ENCODE measurements at regions not wholly inside any gene's neighbourhood (a gene's known extent, or its start where the extent isn't known, plus 50 kb on each side); places are given as distances from the start of the nearest gene placed in this dataset.
"Not testable (repeated sequence)": the region's sequence is repeated elsewhere in the genome, so short reads cannot be mapped to it uniquely, and the experiment has no call there.

- not testable (repeated sequence) for DNase-seq
Observed at GRCh38 chr2:91498065-91498449, 2806.6 kb downstream of the RPIA start.

- DNase-seq = not testable (repeated sequence)
Observed at GRCh38 chr2:91498513-91499250, 2807.2 kb downstream of the RPIA start.

DNA sequence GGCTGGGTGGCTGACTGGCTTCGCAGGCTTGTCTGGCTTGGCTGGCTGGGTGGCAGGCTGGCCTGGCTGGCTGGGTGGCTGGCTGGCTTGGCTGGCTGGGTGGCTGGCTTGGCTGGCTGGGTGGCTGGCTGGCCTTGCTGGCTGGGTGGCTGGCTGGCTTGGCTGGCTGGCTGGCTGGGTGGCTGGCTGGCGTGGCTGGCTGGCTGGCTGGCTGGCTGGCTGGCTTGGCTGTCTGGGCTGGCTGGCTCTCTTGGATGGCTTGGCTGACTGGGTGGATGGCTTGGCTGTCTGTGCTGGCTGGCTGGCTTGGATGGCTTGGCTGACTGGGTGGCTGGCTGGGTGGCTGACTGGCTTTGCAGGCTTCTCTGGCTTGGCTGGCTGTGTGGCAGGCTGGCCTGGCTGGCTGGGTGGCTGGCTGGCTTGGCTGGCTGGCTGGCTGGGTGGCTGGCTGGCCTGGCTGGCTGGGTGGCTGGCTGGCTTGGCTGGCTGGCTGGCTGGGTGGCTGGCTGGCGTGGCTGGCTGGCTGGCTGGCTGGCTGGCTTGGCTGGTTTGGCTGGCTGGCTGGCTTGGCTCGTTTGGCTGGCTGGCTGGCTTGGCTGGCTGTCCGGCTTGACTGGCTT is 2808.1 kb downstream of the RPIA start:
- not testable (repeated sequence) for DNase-seq

GRCh38 chr2:91500246-91500977 is 2808.9 kb downstream of the RPIA start:
- not testable (repeated sequence) for DNase-seq

GRCh38 chr2:91500978-91501310 is 2809.5 kb downstream of the RPIA start:
- not testable (repeated sequence) for DNase-seq

DNA sequence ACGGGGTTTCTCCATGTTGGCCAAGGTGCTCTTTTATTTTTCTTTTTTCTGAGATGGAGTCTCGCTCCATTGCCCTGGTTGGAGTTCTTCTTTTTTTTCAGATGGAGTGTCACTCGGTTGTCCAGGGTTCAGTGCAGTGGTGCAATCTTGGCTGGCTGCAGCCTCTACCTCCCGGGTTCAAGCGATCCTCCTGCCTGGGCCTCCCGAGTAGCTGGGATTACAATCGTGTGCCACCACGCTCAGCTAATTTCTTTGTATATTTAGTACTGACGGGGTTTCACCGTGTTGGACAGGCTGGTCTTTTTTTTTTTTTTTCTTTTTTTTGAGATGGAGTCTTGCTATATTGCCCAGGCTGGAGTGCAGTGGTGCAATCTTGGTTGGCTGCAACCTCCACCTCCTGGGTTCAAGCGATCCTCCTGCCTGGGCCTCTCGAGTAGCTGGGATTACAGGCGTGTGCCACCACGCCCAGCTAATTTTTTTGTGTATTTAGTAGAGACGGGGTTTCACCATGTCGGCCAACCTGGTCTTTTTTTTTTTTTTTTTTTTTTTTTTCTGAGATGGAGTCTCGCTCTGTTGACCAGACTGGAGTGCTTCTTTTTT is 2810.1 kb downstream of the RPIA start:
- not testable (repeated sequence) for DNase-seq

- DNase-seq = not testable (repeated sequence)
Observed at GRCh38 chr2:91503572-91503958, 2812.1 kb downstream of the RPIA start.

- DNase-seq = not testable (repeated sequence)
Observed at GRCh38 chr2:91503959-91504741, 2812.7 kb downstream of the RPIA start.

DNA sequence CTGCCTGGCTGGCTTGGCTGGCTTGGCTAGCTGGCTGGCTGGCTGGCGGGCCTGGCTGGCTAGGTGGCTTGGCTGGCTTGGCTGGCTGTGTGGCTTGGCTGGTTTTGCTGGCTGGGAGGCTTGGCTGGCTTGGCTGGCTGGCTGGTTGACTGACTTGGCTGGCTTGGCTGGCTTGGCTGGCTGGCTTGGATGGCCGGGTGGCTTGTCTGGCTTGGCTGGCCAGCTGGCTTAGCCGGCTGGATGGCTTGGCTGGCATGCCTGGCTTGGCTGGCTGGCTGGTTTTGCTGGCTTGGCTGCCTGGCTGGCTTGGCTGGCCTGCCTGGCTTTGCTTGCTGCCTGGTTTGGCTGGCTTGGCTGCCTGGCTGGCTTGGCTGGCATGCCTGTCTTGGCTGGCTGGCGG is 2817.3 kb downstream of the RPIA start:
- DNase-seq = not testable (repeated sequence)

DNA sequence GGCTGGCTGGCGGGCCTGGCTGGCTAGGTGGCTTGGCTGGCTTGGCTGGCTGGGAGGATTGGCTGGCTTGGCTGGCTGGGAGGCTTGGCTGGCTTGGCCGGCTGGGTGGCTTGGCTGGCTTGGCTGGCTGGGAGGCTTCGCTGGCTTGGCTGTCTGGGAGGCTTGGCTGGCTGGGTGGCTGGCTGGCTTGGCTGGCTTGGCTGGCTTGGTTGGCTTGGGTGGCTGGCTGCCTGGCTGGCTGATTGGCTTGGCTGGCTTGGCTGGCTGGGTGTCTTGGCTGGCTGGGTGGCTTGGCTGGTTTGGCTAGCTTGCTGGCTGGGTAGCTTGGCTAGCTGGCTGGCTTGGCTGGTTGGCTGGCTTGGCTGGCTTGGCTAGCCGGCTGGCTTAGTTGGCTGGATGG is 2817.8 kb downstream of the RPIA start:
- not testable (repeated sequence) for DNase-seq

DNA sequence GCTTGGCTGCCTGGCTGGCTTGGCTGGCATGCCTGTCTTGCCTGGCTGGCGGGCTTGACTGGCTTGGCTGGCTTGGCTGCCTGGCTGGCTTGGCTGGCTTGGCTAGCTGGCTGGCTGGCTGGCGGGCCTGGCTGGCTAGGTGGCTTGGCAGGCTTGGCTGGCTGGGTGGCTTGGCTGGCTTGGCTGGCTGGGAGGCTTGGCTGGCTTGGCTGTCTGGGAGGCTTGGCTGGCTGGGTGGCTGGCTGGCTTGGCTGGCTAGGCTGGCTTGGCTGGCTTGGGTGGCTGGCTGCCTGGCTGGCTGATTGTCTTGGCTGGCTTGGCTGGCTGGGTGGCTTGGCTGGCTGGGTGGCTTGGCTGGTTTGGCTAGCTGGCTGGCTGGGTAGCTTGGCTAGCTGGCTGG is 2819.7 kb downstream of the RPIA start:
- not testable (repeated sequence) for DNase-seq

DNA sequence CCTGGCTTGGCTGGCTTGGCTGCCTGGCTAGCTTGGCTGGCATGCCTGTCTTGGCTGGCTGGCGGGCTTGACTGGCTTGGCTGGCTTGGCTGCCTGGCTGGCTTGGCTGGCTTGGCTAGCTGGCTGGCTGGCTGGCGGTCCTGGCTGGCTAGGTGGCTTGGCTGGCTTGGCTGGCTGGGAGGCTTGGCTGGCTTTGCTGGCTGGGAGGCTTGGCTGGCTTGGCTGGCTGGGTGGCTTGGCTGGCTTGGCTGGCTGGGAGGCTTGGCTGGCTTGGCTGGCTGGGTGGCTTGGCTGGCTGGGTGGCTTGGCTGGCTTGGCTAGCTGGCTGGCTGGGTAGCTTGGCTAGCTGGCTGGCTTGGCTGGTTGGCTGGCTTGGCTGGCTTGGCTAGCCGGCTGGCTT is 2824.5 kb downstream of the RPIA start:
- DNase-seq = not testable (repeated sequence)

DNA sequence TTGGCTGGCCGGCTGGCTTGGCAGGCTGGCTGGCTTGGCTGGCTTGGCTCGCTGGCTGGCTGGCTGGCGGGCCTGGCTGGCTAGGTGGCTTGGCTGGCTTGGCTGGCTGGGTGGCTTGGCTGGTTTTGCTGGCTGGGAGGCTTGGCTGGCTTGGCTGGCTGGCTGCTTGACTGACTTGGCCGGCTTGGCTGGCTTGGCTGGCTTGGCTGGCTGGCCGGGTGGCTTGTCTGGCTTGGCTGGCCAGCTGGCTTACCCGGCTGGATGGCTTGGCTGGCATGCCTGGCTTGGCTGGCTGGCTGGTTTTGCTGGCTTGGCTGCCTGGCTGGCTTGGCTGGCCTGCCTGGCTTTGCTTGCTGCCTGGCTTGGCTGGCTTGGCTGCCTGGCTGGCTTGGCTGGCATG is 2825.2 kb downstream of the RPIA start:
- DNase-seq = not testable (repeated sequence)

DNA sequence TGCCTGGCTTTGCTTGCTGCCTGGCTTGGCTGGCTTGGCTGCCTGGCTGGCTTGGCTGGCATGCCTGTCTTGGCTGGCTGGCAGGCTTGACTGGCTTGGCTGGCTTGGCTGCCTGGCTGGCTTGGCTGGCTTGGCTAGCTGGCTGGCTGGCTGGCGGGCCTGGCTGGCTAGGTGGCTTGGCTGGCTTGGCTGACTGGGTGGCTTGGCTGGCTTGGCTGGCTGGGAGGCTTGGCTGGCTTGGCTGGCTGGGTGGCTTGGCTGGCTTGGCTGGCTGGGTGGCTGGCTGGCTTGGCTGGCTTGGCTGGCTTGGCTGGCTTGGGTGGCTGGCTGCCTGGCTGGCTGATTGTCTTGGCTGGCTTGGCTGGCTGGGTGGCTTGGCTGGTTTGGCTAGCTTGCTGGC is 2826.4 kb downstream of the RPIA start:
- DNase-seq = not testable (repeated sequence)

DNA sequence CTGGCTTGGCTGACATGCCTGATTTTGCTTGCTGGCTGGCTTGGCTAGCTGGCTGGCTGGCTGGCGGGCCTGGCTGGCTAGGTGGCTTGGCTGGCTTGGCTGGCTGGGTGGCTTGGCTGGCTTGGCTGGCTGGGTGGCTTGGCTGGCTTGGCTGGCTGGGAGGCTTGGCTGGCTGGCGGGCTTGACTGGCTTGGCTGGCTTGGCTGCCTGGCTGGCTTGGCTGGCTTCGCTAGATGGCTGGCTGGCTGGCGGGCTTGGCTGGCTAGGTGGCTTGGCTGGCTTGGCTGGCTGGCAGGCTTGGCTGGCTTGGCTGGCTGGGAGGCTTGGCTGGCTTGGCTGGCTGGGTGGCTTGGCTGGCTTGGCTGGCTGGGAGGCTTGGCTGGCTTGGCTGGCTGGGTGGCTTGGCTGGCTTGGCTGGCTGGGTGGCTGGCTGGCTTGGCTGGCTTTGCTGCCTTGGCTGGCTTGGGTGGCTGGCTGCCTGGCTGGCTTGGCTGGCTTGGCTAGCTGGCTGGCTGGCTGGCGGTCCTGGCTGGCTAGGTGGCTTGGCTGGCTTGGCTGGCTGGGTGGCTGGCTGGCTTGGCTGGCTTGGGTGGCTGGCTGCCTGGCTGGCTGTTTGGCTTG is 2827.0 kb downstream of the RPIA start:
- not testable (repeated sequence) for DNase-seq

- DNase-seq = not testable (repeated sequence)
Observed at GRCh38 chr2:91519359-91519758, 2827.9 kb downstream of the RPIA start.

DNA sequence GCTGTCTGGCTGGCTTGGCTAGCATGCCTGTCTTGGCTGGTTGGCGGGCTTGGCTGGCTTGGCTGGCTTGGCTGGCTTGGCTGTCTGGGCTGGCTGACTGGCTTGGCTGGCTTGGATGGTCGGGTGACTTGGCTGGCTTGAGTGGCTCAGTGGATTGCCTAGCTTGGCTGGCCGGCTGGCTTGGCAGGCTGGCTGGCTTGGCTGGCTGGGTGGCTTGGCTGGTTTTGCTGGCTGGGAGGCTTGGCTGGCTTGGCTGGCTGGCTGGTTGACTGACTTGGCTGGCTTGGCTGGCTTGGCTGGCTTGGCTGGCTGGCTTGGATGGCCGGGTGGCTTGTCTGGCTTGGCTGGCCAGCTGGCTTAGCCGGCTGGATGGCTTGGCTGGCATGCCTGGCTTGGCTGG is 2828.4 kb downstream of the RPIA start:
- not testable (repeated sequence) for DNase-seq

GRCh38 chr2:91520523-91520922 is 2829.1 kb downstream of the RPIA start:
- not testable (repeated sequence) for DNase-seq

DNA sequence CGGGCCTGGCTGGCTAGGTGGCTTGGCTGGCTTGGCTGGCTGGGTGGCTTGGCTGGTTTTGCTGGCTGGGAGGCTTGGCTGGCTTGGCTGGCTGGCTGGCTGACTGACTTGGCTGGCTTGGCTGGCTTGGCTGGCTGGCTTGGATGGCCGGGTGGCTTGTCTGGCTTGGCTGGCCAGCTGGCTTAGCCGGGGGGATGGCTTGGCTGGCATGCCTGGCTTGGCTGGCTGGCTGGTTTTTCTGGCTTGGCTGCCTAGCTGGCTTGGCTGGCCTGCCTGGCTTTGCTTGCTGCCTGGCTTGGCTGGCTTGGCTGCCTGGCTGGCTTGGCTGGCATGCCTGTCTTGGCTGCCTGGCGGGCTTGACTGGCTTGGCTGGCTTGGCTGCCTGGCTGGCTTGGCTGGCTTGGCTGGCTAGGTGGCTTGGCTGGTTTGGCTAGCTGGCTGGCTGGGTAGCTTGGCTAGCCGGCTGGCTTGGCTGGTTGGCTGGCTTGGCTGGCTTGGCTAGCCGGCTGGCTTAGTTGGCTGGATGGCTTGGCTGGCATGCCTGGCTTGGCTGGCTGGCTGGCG is 2829.6 kb downstream of the RPIA start:
- not testable (repeated sequence) for DNase-seq

DNA sequence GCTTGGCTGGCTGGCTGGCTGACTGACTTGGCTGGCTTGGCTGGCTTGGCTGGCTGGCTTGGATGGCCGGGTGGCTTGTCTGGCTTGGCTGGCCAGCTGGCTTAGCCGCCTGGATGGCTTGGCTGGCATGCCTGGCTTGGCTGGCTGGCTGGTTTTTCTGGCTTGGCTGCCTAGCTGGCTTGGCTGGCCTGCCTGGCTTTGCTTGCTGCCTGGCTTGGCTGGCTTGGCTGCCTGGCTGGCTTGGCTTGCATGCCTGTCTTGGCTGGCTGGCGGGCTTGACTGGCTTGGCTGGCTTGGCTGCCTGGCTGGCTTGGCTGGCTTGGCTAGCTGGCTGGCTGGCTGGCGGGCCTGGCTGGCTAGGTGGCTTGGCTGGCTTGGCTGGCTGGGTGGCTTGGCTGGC is 2830.5 kb downstream of the RPIA start:
- not testable (repeated sequence) for DNase-seq

GRCh38 chr2:91522877-91523276 is 2831.4 kb downstream of the RPIA start:
- DNase-seq = not testable (repeated sequence)

DNA sequence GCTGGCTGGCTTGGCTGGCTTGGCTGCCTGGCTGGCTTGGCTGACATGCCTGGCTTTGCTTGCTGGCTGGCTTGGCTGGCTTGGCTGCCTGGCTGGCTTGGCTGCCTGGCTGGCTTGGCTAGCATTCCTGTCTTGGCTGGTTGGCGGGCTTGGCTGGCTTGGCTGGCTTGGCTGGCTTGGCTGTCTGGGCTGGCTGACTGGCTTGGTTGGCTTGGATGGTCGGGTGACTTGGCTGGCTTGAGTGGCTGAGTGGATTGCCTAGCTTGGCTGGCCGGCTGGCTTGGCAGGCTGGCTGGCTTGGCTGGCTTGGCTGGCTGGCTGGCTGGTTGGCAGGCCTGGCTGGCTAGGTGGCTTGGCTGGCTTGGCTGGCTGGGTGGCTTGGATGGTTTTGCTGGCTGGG is 2832.3 kb downstream of the RPIA start:
- DNase-seq = not testable (repeated sequence)

All from retina (tissue), 1 donor.